GM18498 (cell line): ENCODE measurements at regions not wholly inside any gene's neighbourhood (a gene's known extent, or its start where the extent isn't known, plus 50 kb on each side); places are given as distances from the start of the nearest gene placed in this dataset.
"Not testable (repeated sequence)": the region's sequence is repeated elsewhere in the genome, so short reads cannot be mapped to it uniquely, and the experiment has no call there.

Experiments
- ATAC-seq: cut with Tn5 transposase; IDR thresholded peaks from one replicate; pipeline ENCODE4 v1.9.1; 2021; ENCODE audit warnings: mild to moderate bottlenecking, moderate library complexity; ENCODE audit not compliant: unreplicated experiment

- ATAC-seq, result no peak
Observed at GRCh38 chr1:117753232-117753631, 147.4 kb downstream of the TENT5C start.

- ATAC-seq, result no peak
Observed at GRCh38 chr1:117753652-117754051, 147.8 kb downstream of the TENT5C start.

- no peak for ATAC-seq
Observed at GRCh38 chr1:117754061-117754969, 148.5 kb downstream of the TENT5C start.

GRCh38 chr1:117757668-117758067 is 151.8 kb downstream of the TENT5C start:
- no peak for ATAC-seq

- ATAC-seq, result peak; percentile 79
Observed at GRCh38 chr1:117758444-117759316, 152.8 kb downstream of the TENT5C start.

- no peak for ATAC-seq
Observed at GRCh38 chr1:117759535-117759934, 153.7 kb downstream of the TENT5C start.

- no peak for ATAC-seq
Observed at GRCh38 chr1:117760069-117760468, 154.2 kb downstream of the TENT5C start.

- no peak for ATAC-seq
Observed at GRCh38 chr1:117760485-117760884, 154.6 kb downstream of the TENT5C start.

GRCh38 chr1:117767756-117768155 is 161.7 kb downstream of the GDAP2 start:
- ATAC-seq, result not testable (repeated sequence)

GRCh38 chr1:117770981-117771531 is 158.4 kb downstream of the GDAP2 start:
- no peak for ATAC-seq

- ATAC-seq, result no peak
Observed at GRCh38 chr1:117779364-117779763, 150.1 kb downstream of the GDAP2 start.

- no peak for ATAC-seq
Observed at GRCh38 chr1:117780687-117781475, 148.5 kb downstream of the GDAP2 start.

GRCh38 chr1:117782056-117782455 is 147.4 kb downstream of the GDAP2 start:
- ATAC-seq, result no peak

- ATAC-seq, result no peak
Observed at GRCh38 chr1:117783606-117784396, 145.6 kb downstream of the GDAP2 start.

- ATAC-seq, result no peak
Observed at GRCh38 chr1:117788014-117788413, 141.4 kb downstream of the GDAP2 start.

- ATAC-seq, result no peak
Observed at GRCh38 chr1:117793413-117793812, 136.0 kb downstream of the GDAP2 start.

- no peak for ATAC-seq
Observed at GRCh38 chr1:117794073-117794472, 135.3 kb downstream of the GDAP2 start.

- ATAC-seq, result no peak
Observed at GRCh38 chr1:117795190-117795589, 134.2 kb downstream of the GDAP2 start.

- no peak for ATAC-seq
Observed at GRCh38 chr1:117795792-117796191, 133.6 kb downstream of the GDAP2 start.

GRCh38 chr1:117796226-117796625 is 133.2 kb downstream of the GDAP2 start:
- no peak for ATAC-seq
